Ectodermal cell (in vitro differentiated cells): ENCODE measurements at regions not wholly inside any gene's neighbourhood (a gene's known extent, or its start where the extent isn't known, plus 50 kb on each side); places are given as distances from the start of the nearest gene placed in this dataset.

Source experiments
- H3K27ac ChIP-seq: 2 replicates; pipeline ENCODE4 v1.7.0; 2013; ENCODE audit warnings: mild to moderate bottlenecking, low read depth, low read length; ENCODE audit not compliant: insufficient read depth, poor library complexity, severe bottlenecking
- H3K27me3 ChIP-seq: 2 replicates; pipeline ENCODE4 v1.7.0; 2013; ENCODE audit warnings: mild to moderate bottlenecking, low read length; ENCODE audit not compliant: insufficient read depth, control insufficient read depth, poor library complexity, severe bottlenecking
- H3K36me3 ChIP-seq: one replicate; pipeline ENCODE4 v1.7.0; 2013; ENCODE audit warnings: low read length; ENCODE audit not compliant: control insufficient read depth, insufficient read depth
- H3K4me1 ChIP-seq: one replicate; pipeline ENCODE4 v1.7.0; 2013; ENCODE audit warnings: low read length; ENCODE audit not compliant: control insufficient read depth, insufficient read depth
- H3K4me3 ChIP-seq: 2 replicates; pipeline ENCODE4 v1.7.0; 2013; ENCODE audit warnings: low read depth, low read length, control low read depth; ENCODE audit not compliant: insufficient read depth
- H3K9me3 ChIP-seq: 2 replicates; pipeline ENCODE4 v1.7.0; 2013; ENCODE audit warnings: mild to moderate bottlenecking, low read length, moderate library complexity; ENCODE audit not compliant: control insufficient read depth
- WGBS, 2 experiments: methylation state at CpG; one replicate each; pipeline ENCODE4 v1.1.7; 2013; ENCODE audit warnings: missing lambda C conversion rate in 2 of 2; 5-methylcytosine and 5-hydroxymethylcytosine counted together

- 97 to 98% methylated on average over 5 of the region's 5 CpGs for WGBS, 2 experiments
- H3K27ac ChIP-seq, result no peak overlapping the region
- H3K4me3 ChIP-seq, result no peak overlapping the region
- H3K9me3 ChIP-seq, result no peaks in the 10 kb centered on the region
- H3K27me3 ChIP-seq, result no peaks in the 10 kb centered on the region
- no peaks in the 10 kb centered on the region for H3K36me3 ChIP-seq
- H3K4me1 ChIP-seq, result no peaks in the 10 kb centered on the region
Measured at GRCh38 chr13:103130146-103130545, 63.9 kb upstream of the SLC10A2 start.
